ENCODE measurements at regions not wholly inside any gene's neighbourhood (a gene's known extent, or its start where the extent isn't known, plus 50 kb on each side); places are given as distances from the start of the nearest gene placed in this dataset.

- ATAC-seq (no peak), DNase-seq (no peak)
- no peaks in the 10 kb centered on the region for H3K27me3 Mint-ChIP-seq
- no peaks in the 10 kb centered on the region for H3K4me1 Mint-ChIP-seq
- no peak overlapping the region for H3K4me3 Mint-ChIP-seq
- H3K27ac Mint-ChIP-seq, result no peak overlapping the region
- no peaks in the 10 kb centered on the region for H3K9me3 Mint-ChIP-seq
Observed at GRCh38 chr1:234554218-234554697, 55.7 kb downstream of the IRF2BP2 start.

GRCh38 chr1:234553240-234554188, 56.5 kb downstream of the IRF2BP2 start:
- peak overlapping the region in 1 of 2 donors; percentile 9 for H3K27ac Mint-ChIP-seq
- H3K27me3 Mint-ChIP-seq, result no peaks in the 10 kb centered on the region
- no peaks in the 10 kb centered on the region for H3K4me1 Mint-ChIP-seq
- DNase-seq (no peak), ATAC-seq (no peak)
- no peaks in the 10 kb centered on the region for H3K9me3 Mint-ChIP-seq
- no peak overlapping the region for H3K4me3 Mint-ChIP-seq

GRCh38 chr1:234551032-234551378, 59.0 kb downstream of the IRF2BP2 start:
- Mint-ChIP-seq H3K9me3 (no peaks in the 10 kb centered on the region), H3K27me3 (no peaks in the 10 kb centered on the region), H3K4me3 (no peak overlapping the region), H3K27ac (no peak overlapping the region), H3K4me1 (no peaks in the 10 kb centered on the region)
- DNase-seq, result no peak
- no peak for ATAC-seq

GRCh38 chr1:234550341-234551031, 59.5 kb downstream of the IRF2BP2 start:
- no peaks in the 10 kb centered on the region for H3K27me3 Mint-ChIP-seq
- no peak overlapping the region for H3K27ac Mint-ChIP-seq
- H3K4me3 Mint-ChIP-seq, result no peak overlapping the region
- H3K9me3 Mint-ChIP-seq, result no peaks in the 10 kb centered on the region
- peaks cover under 1% of the 10 kb centered on the region for H3K4me1 Mint-ChIP-seq
- ATAC-seq, result no peak
- DNase-seq, result no peak

- no peaks in the 10 kb centered on the region for H3K9me3 Mint-ChIP-seq
Observed at GRCh38 chr1:234549447-234550021, 60.4 kb downstream of the IRF2BP2 start.

GRCh38 chr1:234546890-234547788, 62.8 kb downstream of the IRF2BP2 start:
- Mint-ChIP-seq H3K4me1 (peaks cover 26% of the 10 kb centered on the region), H3K27ac (peak overlapping the region in 1 of 2 donors; percentile 36), H3K27me3 (peaks cover 6% of the 10 kb centered on the region), H3K4me3 (no peak overlapping the region), H3K9me3 (no peaks in the 10 kb centered on the region)
- DNase-seq (no peak), ATAC-seq (no peak)

More at GRCh38 chr1:234549447-234550021, 60.4 kb downstream of the IRF2BP2 start:
- no peak for ATAC-seq
- Mint-ChIP-seq H3K4me3 (no peak overlapping the region), H3K4me1 (peaks cover 10% of the 10 kb centered on the region), H3K27me3 (no peaks in the 10 kb centered on the region), H3K27ac (no peak overlapping the region)
- no peak for DNase-seq

GRCh38 chr1:234546387-234546704, 63.6 kb downstream of the IRF2BP2 start:
- Mint-ChIP-seq H3K4me3 (no peak overlapping the region), H3K9me3 (no peaks in the 10 kb centered on the region), H3K27me3 (peaks cover 9% of the 10 kb centered on the region), H3K27ac (no peak overlapping the region), H3K4me1 (peaks cover 26% of the 10 kb centered on the region)
- ATAC-seq, result no peak
- DNase-seq, result no peak

GRCh38 chr1:234545517-234546386, 64.2 kb downstream of the IRF2BP2 start:
- ATAC-seq (no peak), DNase-seq (no peak)
- Mint-ChIP-seq H3K27ac (no peak overlapping the region), H3K9me3 (no peaks in the 10 kb centered on the region), H3K27me3 (peaks cover 9% of the 10 kb centered on the region), H3K4me3 (no peak overlapping the region), H3K4me1 (peaks cover 26% of the 10 kb centered on the region)

GRCh38 chr1:234544087-234544579, 65.2 kb upstream of the TARBP1 start:
- Mint-ChIP-seq H3K4me3 (peak overlapping the region; percentile 43 to 44), H3K4me1 (peaks cover 36% of the 10 kb centered on the region), H3K27ac (peak overlapping the region; percentile 61 to 69), H3K27me3 (peaks cover 9% of the 10 kb centered on the region), H3K9me3 (no peaks in the 10 kb centered on the region)
- ATAC-seq (peak; percentile 73), DNase-seq (peak; percentile 15 to 43)

GRCh38 chr1:234543442-234544086, 64.6 kb upstream of the TARBP1 start:
- Mint-ChIP-seq H3K27ac (peak overlapping the region; percentile 61 to 69), H3K9me3 (no peaks in the 10 kb centered on the region), H3K4me1 (peaks cover 37% of the 10 kb centered on the region), H3K4me3 (peak overlapping the region in 1 of 2 donors; percentile 10), H3K27me3 (peaks cover 9% of the 10 kb centered on the region)
- ATAC-seq, result no peak
- no peak for DNase-seq

GRCh38 chr1:234542211-234542850, 63.4 kb upstream of the TARBP1 start:
- DNase-seq (no peak), ATAC-seq (no peak)
- H3K9me3 Mint-ChIP-seq, result no peaks in the 10 kb centered on the region
- peaks cover 9% of the 10 kb centered on the region for H3K27me3 Mint-ChIP-seq
- H3K27ac Mint-ChIP-seq, result peak overlapping the region in 1 of 2 donors; percentile 13
- H3K4me3 Mint-ChIP-seq, result no peak overlapping the region
- peaks cover 37% of the 10 kb centered on the region for H3K4me1 Mint-ChIP-seq

GRCh38 chr1:234541286-234541975, 62.5 kb upstream of the TARBP1 start:
- no peak for DNase-seq
- no peaks in the 10 kb centered on the region for H3K9me3 Mint-ChIP-seq
- H3K4me1 Mint-ChIP-seq, result peaks cover 37% of the 10 kb centered on the region
- H3K27ac Mint-ChIP-seq, result no peak overlapping the region
- no peak overlapping the region for H3K4me3 Mint-ChIP-seq
- peak; percentile 29 for ATAC-seq
- H3K27me3 Mint-ChIP-seq, result peaks cover 9% of the 10 kb centered on the region

GRCh38 chr1:234540404-234540762, 61.4 kb upstream of the TARBP1 start:
- no peak overlapping the region for H3K4me3 Mint-ChIP-seq
- H3K4me1 Mint-ChIP-seq, result peaks cover 35% of the 10 kb centered on the region
- DNase-seq (no peak), ATAC-seq (no peak)
- H3K27ac Mint-ChIP-seq, result no peak overlapping the region
- peaks cover 9% of the 10 kb centered on the region for H3K27me3 Mint-ChIP-seq
- no peaks in the 10 kb centered on the region for H3K9me3 Mint-ChIP-seq

All from stimulated activated naive CD8-positive, alpha-beta T cell treated with anti-CD3 and anti-CD28 coated beads, Interleukin-15, amount 100 ng/mL, for 72 hours (primary cell).